Esophagus muscularis mucosa (tissue), 3 donors: ENCODE measurements at regions not wholly inside any gene's neighbourhood (a gene's known extent, or its start where the extent isn't known, plus 50 kb on each side); places are given as distances from the start of the nearest gene placed in this dataset.

ENCODE experiments used
- CTCF ChIP-seq, 3 experiments: fragments of 200-600 bp in 2 of 3; fragments of 450-650 bp in 1 of 3; sonication (generic) in 2 of 3; IDR thresholded peaks; one replicate each; pipeline ENCODE4 v1.5.1; 2017 to 2019; ENCODE audit warnings: antibody characterized with exemption in 3 of 3, mild to moderate bottlenecking in 2 of 3, moderate library complexity in 1 of 3
- POLR2A ChIP-seq: fragments of 450-650 bp; IDR thresholded peaks from one replicate; pipeline ENCODE4 v1.6.1; 2017; ENCODE audit warnings: antibody characterized with exemption, moderate library complexity, mild to moderate bottlenecking, low read depth
- POLR2AphosphoS5 ChIP-seq, 2 donors: sonication (generic); formaldehyde crosslinking; IDR thresholded peaks; one replicate each; pipeline ENCODE4 v1.6.1; 2017; ENCODE audit warnings: antibody characterized with exemption in 2 of 2

GRCh38 chr6:147941143-147941542 lies 401.5 kb upstream of the SASH1 start:
- TF ChIP-seq CTCF (IDR thresholded peaks at IDR 0.05) (no peak), POLR2AphosphoS5 (IDR thresholded peaks at IDR 0.05) (no peak), POLR2A (no peak)
